Heart right ventricle (tissue), 16 donors: ENCODE measurements at regions not wholly inside any gene's neighbourhood (a gene's known extent, or its start where the extent isn't known, plus 50 kb on each side); places are given as distances from the start of the nearest gene placed in this dataset.

ENCODE experiments used
- ATAC-seq, 8 donors: fragments of 200-7000 bp; cut with Tn5 transposase; one replicate each; pipeline ENCODE4 v1.9.1; 2020; ENCODE audit warnings: mild to moderate bottlenecking in 8 of 8, moderate library complexity in 8 of 8, moderate number of reproducible peaks in 1 of 8
- DNase-seq, 2 donors: peaks; one replicate each; pipeline ENCODE4 v3.0.0-alpha.2; 2020
- H3K27ac ChIP-seq, 10 donors: fragments of 200-600 bp; sonication (generic) in 2 of 10; one replicate each; pipeline versions ENCODE4 v1.5.0 to v1.8.0; 2020 to 2022; ENCODE audit warnings: mild to moderate bottlenecking in 3 of 10
- H3K27me3 ChIP-seq, 7 donors: fragments of 200-600 bp; one replicate each; pipeline ENCODE4 v1.8.0; 2021 to 2022; ENCODE audit warnings: mild to moderate bottlenecking in 2 of 7
- H3K36me3 ChIP-seq, 9 donors: fragments of 200-600 bp; sonication (generic) in 1 of 9; one replicate each; pipeline versions ENCODE4 v1.5.0 to v1.8.0; 2020 to 2022; ENCODE audit warnings: mild to moderate bottlenecking in 2 of 9
- H3K4me1 ChIP-seq, 9 donors: fragments of 200-600 bp; sonication (generic) in 1 of 9; one replicate each; pipeline versions ENCODE4 v1.5.0 to v1.8.0; 2020 to 2022; ENCODE audit warnings: mild to moderate bottlenecking in 4 of 9
- H3K4me3 ChIP-seq, 10 donors: fragments of 200-600 bp; sonication (generic) in 2 of 10; one replicate each; pipeline versions ENCODE4 v1.5.0 to v1.8.0; 2020 to 2022; ENCODE audit warnings: mild to moderate bottlenecking in 7 of 10, moderate library complexity in 2 of 10
- H3K9me3 ChIP-seq, 11 donors: fragments of 200-600 bp in 10 of 11; sonication (generic) in 2 of 11; one replicate each; pipeline versions ENCODE4 v1.5.0 to v1.8.0; 2013 to 2022; ENCODE audit warnings: mild to moderate bottlenecking in 2 of 11, control low read depth in 1 of 11, moderate library complexity in 1 of 11
- CTCF ChIP-seq, 9 donors: fragments of 200-600 bp; sonication (generic) in 2 of 9; IDR thresholded peaks; one replicate each; pipeline versions ENCODE4 v1.5.0 to v1.8.0; 2021 to 2022; ENCODE audit warnings: antibody characterized with exemption in 9 of 9, mild to moderate bottlenecking in 5 of 9, moderate library complexity in 1 of 9
- WGBS, 2 donors: extraction: QIAGEN DNeasy Blood & Tissue Kit; methylation state at CpG; one replicate each; pipeline ENCODE4 v1.1.7; 2013; ENCODE audit warnings: inconsistent platforms in 1 of 2; 5-methylcytosine and 5-hydroxymethylcytosine counted together
- intact Hi-C, 10 donors: fragments of 100-400 bp; cut with DNase I; formaldehyde crosslinking; loops; one replicate each; pipeline versions ENCODE4 v1.11.1 to v1.14.2; 2022
- donor health status: Arrhythmogenic right ventricular cardiomyopathy.
- donor health status: ischemic (EF 13 %, LVEDD 7.1; RV severe dilation, severe dysfunction).
- donor health status: healthy with polysubstance abuse.
- donor health status: DM: no; HTN: yes; CAD: no.
- donor health status: DM: no; HTN: no; CAD: no.
- donor health status: ischemic (EF 25% LVEDD 6.9; RV normal size, moderate dysfunction).
- donor health status: ischemic (EF 25% LVEDD 5.7; RV mildly dilated, moderate dysfunction).
- donor health status: healthy.
- donor health status: DM: yes; HTN: yes; CAD: no.
- donor health status: Ischemic cardiomyopathy.
- donor health status: ischemic (EF 35%, LVEDD 5.7; RV mildly dilated, moderate dysfunction).
- donor health status: nonischemic (EF 11% LVEDD 7.7; RV severe dilation, severe dysfunction).
- donor health status: DM: yes; HTN: yes; CAD: no.
- donor health status: PGD.
- donor health status: ischemic (EF 29% LVEDD 5.4; RV normal size, mild dysfunction).
- donor health status: nonischemic (EF 23%, LVEDD 6.1; RV moderate dilation, normal function).

- Histone ChIP-seq H3K36me3 (peaks cover 0 to 11% (median 0%) of the 10 kb centered on the region in 9 donors), H3K4me3 (peak overlapping the region in 4 of 10 donors; percentile 4 to 21 (median 11)), H3K4me1 (peaks cover 0 to 20% (median 0%) of the 10 kb centered on the region in 9 donors), H3K9me3 (no peaks in the 10 kb centered on the region), H3K27ac (peak overlapping the region in 5 of 10 donors; percentile 5 to 43 (median 13)), H3K27me3 (no peaks in the 10 kb centered on the region)
- DNase-seq = peak; percentile 19 to 58
- 22 to 30% methylated on average over 9 of the region's 9 CpGs for WGBS, 2 donors
- peak in 8 of 9 donors; percentile 60 to 76 (median 70) for TF ChIP-seq CTCF (IDR thresholded peaks at IDR 0.05)
- intact Hi-C loops = loop anchor here in 9 of 10 donors (1.0 to 10.0 kb wide), 14 partner anchors 35 to 422 kb away; partner anchors contain the start of genes NFE2L2 (in 5 of the 9) and HNRNPA3 (in 1 of the 9)
- peak; percentile 67 to 89 (median 84) for ATAC-seq
These were observed 60.3 kb upstream of the AGPS start for GRCh38 chr2:177332026-177332991.

GRCh38 chr2:177332992-177333388, 59.6 kb upstream of the AGPS start:
- H3K36me3 ChIP-seq = peaks cover 0 to 16% (median 0%) of the 10 kb centered on the region in 9 donors
- intact Hi-C loops = loop anchor here in 9 of 10 donors (1.0 to 10.0 kb wide), 14 partner anchors 36 to 422 kb away; partner anchors contain the start of genes NFE2L2 (in 5 of the 9) and HNRNPA3 (in 1 of the 9)
- no peak for DNase-seq
- H3K4me1 ChIP-seq = peaks cover 0 to 13% (median 0%) of the 10 kb centered on the region in 9 donors
- WGBS, 2 donors = 69 to 71% methylated on average over 5 of the region's 5 CpGs
- H3K9me3 ChIP-seq = no peaks in the 10 kb centered on the region
- no peak overlapping the region for H3K4me3 ChIP-seq
- no peaks in the 10 kb centered on the region for H3K27me3 ChIP-seq
- peak overlapping the region in 3 of 10 donors; percentile 5 to 43 (median 7) for H3K27ac ChIP-seq
- TF ChIP-seq CTCF (IDR thresholded peaks at IDR 0.05) = no peak
- ATAC-seq = no peak

- no peak overlapping the region for H3K27ac ChIP-seq
- H3K36me3 ChIP-seq = peaks cover 0 to 15% (median 0%) of the 10 kb centered on the region in 9 donors
- ATAC-seq = peak in 7 of 8 donors; percentile 45 to 76 (median 71)
- WGBS, 2 donors = 40 to 46% methylated on average over 2 of the region's 2 CpGs
- intact Hi-C loops = loop anchor here (1.0 to 10.0 kb wide), 22 partner anchors 38 to 427 kb away; partner anchors contain the start of genes NFE2L2 (in 3 of the 10) and HNRNPA3 (in 1 of the 10)
- no peak overlapping the region for H3K4me3 ChIP-seq
- no peaks in the 10 kb centered on the region for H3K9me3 ChIP-seq
- H3K4me1 ChIP-seq = peaks cover 0 to 12% (median 0%) of the 10 kb centered on the region in 9 donors
- DNase-seq = peak in 1 of 2 donors; percentile 29
- no peaks in the 10 kb centered on the region for H3K27me3 ChIP-seq
- peak; percentile 91 to 99 (median 97) for TF ChIP-seq CTCF (IDR thresholded peaks at IDR 0.05)
These were observed 57.5 kb upstream of the AGPS start for GRCh38 chr2:177334940-177335543.

GRCh38 chr2:177335917-177336450, 56.6 kb upstream of the AGPS start:
- H3K27me3 ChIP-seq = no peaks in the 10 kb centered on the region
- no peak overlapping the region for H3K27ac ChIP-seq
- H3K4me3 ChIP-seq = no peak overlapping the region
- H3K9me3 ChIP-seq = no peaks in the 10 kb centered on the region
- no peak for ATAC-seq
- TF ChIP-seq CTCF (IDR thresholded peaks at IDR 0.05) = no peak
- 93 to 96% methylated on average over 1 of the region's 1 CpG for WGBS, 2 donors
- H3K4me1 ChIP-seq = peaks cover 0 to 12% (median 0%) of the 10 kb centered on the region in 9 donors
- peaks cover 0 to 15% (median 0%) of the 10 kb centered on the region in 9 donors for H3K36me3 ChIP-seq
- intact Hi-C loops = loop anchor here (1.0 to 10.0 kb wide), 17 partner anchors 71 to 426 kb away; partner anchors contain the start of gene NFE2L2 (in 1 of the 10)
- no peak for DNase-seq
